ENCODE measurements at regions not wholly inside any gene's neighbourhood (a gene's known extent, or its start where the extent isn't known, plus 50 kb on each side); places are given as distances from the start of the nearest gene placed in this dataset.

GRCh38 chr9:84123648-84124406, 143.2 kb downstream of the RMI1 start:
- H3K4me3 ChIP-seq (ENCODE audit: low read length): no peak overlapping the region
- no peak for DNase-seq (ENCODE audit: low read depth)
- TF ChIP-seq CTCF (IDR thresholded peaks at IDR 0.05; ENCODE audit: insufficient read depth, low read depth, low read length, missing control alignments): no peak

- no peak for TF ChIP-seq CTCF (IDR thresholded peaks at IDR 0.05; ENCODE audit: insufficient read depth, low read depth, low read length, missing control alignments)
- no peak overlapping the region for H3K4me3 ChIP-seq (ENCODE audit: low read length)
- DNase-seq (ENCODE audit: low read depth): no peak
Observed at GRCh38 chr9:84125046-84125445, 144.4 kb downstream of the RMI1 start.

- no peak overlapping the region for H3K4me3 ChIP-seq (ENCODE audit: low read length)
- DNase-seq (ENCODE audit: low read depth): no peak
- no peak for TF ChIP-seq CTCF (IDR thresholded peaks at IDR 0.05; ENCODE audit: insufficient read depth, low read depth, low read length, missing control alignments)
Observed at GRCh38 chr9:84129529-84129928, 148.9 kb downstream of the RMI1 start.

DNA sequence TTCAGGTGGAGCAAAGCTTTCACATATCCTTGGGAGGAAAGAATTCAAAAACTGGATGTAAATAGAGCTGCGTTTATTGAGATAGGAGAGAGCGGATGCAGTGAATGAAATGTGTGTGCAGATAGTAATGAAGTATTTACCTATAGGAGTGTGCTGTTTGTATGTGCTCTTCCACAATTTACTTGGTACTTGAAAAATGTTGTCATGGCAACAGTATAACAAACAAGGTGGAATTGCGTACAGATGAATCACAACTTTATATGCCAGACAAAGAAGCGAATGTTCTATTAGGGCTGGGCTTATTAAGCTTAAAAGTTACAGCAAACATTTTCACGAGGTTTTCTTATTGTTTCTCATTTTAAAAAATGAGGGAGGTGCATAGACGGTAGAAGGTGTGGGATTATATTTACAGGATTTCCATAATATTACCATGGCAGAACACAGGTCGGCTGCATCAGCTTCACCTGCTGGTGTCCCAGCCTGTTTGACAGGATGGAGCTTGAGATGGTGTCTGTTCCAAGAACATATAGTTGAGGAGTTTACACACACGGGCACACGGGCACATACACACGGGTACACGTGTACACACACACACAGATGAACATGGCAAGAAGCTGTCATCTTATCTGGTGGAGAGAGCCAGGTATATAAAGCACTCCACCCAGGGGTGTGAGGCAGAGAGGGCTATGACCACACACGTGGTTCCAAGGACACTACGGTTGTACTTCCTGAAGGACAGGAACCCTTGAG, 155.7 kb downstream of the RMI1 start:
- DNase-seq (ENCODE audit: low read depth): peak; percentile 85
- TF ChIP-seq CTCF (IDR thresholded peaks at IDR 0.05; ENCODE audit: insufficient read depth, low read depth, low read length, missing control alignments): no peak
- H3K4me3 ChIP-seq (ENCODE audit: low read length): no peak overlapping the region

GRCh38 chr9:84137968-84138367, 157.4 kb downstream of the RMI1 start:
- H3K4me3 ChIP-seq (ENCODE audit: low read length): no peak overlapping the region
- no peak for TF ChIP-seq CTCF (IDR thresholded peaks at IDR 0.05; ENCODE audit: insufficient read depth, low read depth, low read length, missing control alignments)
- DNase-seq (ENCODE audit: low read depth): peak; percentile 88

DNA sequence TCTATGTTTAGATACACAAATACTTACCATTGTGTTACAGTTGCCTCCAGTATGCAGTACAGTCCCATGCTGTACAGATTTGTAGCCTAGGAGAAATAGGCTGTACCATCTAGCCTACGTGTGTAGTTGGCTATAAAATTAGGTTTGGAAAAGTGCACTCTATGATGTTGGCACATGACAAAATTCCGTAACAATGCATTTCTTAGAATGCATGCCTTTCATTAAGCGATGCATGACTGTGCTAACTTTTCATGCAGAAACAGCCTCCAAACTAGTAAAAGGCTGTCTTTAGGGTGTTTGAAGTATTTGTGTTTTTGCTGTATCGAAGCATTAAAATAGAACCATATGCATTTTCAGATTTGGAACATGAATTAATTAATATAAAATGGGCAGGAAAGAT, 157.9 kb downstream of the RMI1 start:
- H3K4me3 ChIP-seq (ENCODE audit: low read length): no peak overlapping the region
- DNase-seq (ENCODE audit: low read depth): peak; percentile 8
- TF ChIP-seq CTCF (IDR thresholded peaks at IDR 0.05; ENCODE audit: insufficient read depth, low read depth, low read length, missing control alignments): no peak
